Prostate gland (tissue), 2 donors: ENCODE measurements at regions not wholly inside any gene's neighbourhood (a gene's known extent, or its start where the extent isn't known, plus 50 kb on each side); places are given as distances from the start of the nearest gene placed in this dataset.

Source experiments
- POLR2A ChIP-seq: fragments of 450-650 bp; IDR thresholded peaks from one replicate; pipeline ENCODE4 v1.6.1; 2016; ENCODE audit warnings: antibody characterized with exemption, mild to moderate bottlenecking
- TF ChIP-seq, protein P1 (sequence below), 4 experiments: fragments of 200-600 bp in 2 of 4; fragments of 450-650 bp in 2 of 4; sonication (generic) in 2 of 4; IDR thresholded peaks; 1 replicate in 3 of 4; 2 replicates in 1 of 4; pipeline ENCODE4 v1.5.1; 2016 to 2019; ENCODE audit warnings: antibody characterized with exemption in 4 of 4, mild to moderate bottlenecking in 2 of 4, moderate library complexity in 2 of 4

- TF ChIP-seq, protein P1, sequence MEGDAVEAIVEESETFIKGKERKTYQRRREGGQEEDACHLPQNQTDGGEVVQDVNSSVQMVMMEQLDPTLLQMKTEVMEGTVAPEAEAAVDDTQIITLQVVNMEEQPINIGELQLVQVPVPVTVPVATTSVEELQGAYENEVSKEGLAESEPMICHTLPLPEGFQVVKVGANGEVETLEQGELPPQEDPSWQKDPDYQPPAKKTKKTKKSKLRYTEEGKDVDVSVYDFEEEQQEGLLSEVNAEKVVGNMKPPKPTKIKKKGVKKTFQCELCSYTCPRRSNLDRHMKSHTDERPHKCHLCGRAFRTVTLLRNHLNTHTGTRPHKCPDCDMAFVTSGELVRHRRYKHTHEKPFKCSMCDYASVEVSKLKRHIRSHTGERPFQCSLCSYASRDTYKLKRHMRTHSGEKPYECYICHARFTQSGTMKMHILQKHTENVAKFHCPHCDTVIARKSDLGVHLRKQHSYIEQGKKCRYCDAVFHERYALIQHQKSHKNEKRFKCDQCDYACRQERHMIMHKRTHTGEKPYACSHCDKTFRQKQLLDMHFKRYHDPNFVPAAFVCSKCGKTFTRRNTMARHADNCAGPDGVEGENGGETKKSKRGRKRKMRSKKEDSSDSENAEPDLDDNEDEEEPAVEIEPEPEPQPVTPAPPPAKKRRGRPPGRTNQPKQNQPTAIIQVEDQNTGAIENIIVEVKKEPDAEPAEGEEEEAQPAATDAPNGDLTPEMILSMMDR (IDR thresholded peaks at IDR 0.05), result no peak
- TF ChIP-seq POLR2A, result no peak
Observed at GRCh38 chr10:113443141-113443925, 109.5 kb upstream of the HABP2 start.
